ENCODE measurements at regions not wholly inside any gene's neighbourhood (a gene's known extent, or its start where the extent isn't known, plus 50 kb on each side); places are given as distances from the start of the nearest gene placed in this dataset.

GRCh38 chr14:103206836-103207387, 83.7 kb downstream of the TNFAIP2 start:
- no peak for DNase-seq (ENCODE audit: low read depth in 2 of 2)

GRCh38 chr14:103207388-103208072, 84.3 kb downstream of the TNFAIP2 start:
- DNase-seq (ENCODE audit: low read depth in 2 of 2): no peak

GRCh38 chr14:103209054-103209453, 85.8 kb downstream of the TNFAIP2 start:
- no peak for DNase-seq (ENCODE audit: low read depth in 2 of 2)

GRCh38 chr14:103209506-103209905, 86.2 kb downstream of the TNFAIP2 start:
- DNase-seq (ENCODE audit: low read depth in 2 of 2): no peak

GRCh38 chr14:103213331-103213730, 90.1 kb downstream of the TNFAIP2 start:
- no peak for DNase-seq (ENCODE audit: low read depth in 2 of 2)

- DNase-seq (ENCODE audit: low read depth in 2 of 2): no peak
Measured at GRCh38 chr14:103214461-103214958, 91.2 kb downstream of the TNFAIP2 start.

- DNase-seq (ENCODE audit: low read depth in 2 of 2): no peak
Measured at GRCh38 chr14:103216399-103216798, 93.1 kb downstream of the TNFAIP2 start.

- no peak for DNase-seq (ENCODE audit: low read depth in 2 of 2)
Measured at GRCh38 chr14:103216857-103217256, 93.6 kb downstream of the TNFAIP2 start.

- DNase-seq (ENCODE audit: low read depth in 2 of 2): no peak
Measured at GRCh38 chr14:103217538-103217937, 94.3 kb downstream of the TNFAIP2 start.

GRCh38 chr14:103220134-103220981, 97.1 kb downstream of the TNFAIP2 start:
- DNase-seq (ENCODE audit: low read depth in 2 of 2): no peak

- no peak for DNase-seq (ENCODE audit: low read depth in 2 of 2)
Measured at GRCh38 chr14:103220982-103221641, 97.9 kb downstream of the TNFAIP2 start.

- DNase-seq (ENCODE audit: low read depth in 2 of 2): no peak
Measured at GRCh38 chr14:103221781-103222358, 98.6 kb downstream of the TNFAIP2 start.

- no peak for DNase-seq (ENCODE audit: low read depth in 2 of 2)
Measured at GRCh38 chr14:103223818-103224352, 100.6 kb downstream of the TNFAIP2 start.

- DNase-seq (ENCODE audit: low read depth in 2 of 2): no peak
Measured at GRCh38 chr14:103225062-103225461, 101.8 kb downstream of the TNFAIP2 start.

- no peak for DNase-seq (ENCODE audit: low read depth in 2 of 2)
Measured at GRCh38 chr14:103225476-103225875, 102.2 kb downstream of the TNFAIP2 start.

- no peak for DNase-seq (ENCODE audit: low read depth in 2 of 2)
Measured at GRCh38 chr14:103227094-103227768, 104.0 kb downstream of the TNFAIP2 start.

- DNase-seq (ENCODE audit: low read depth in 2 of 2): no peak
Measured at GRCh38 chr14:103228076-103228806, 105.0 kb downstream of the TNFAIP2 start.

GRCh38 chr14:103228866-103229265, 105.2 kb upstream of the EIF5 start:
- DNase-seq (ENCODE audit: low read depth in 2 of 2): no peak

GRCh38 chr14:103230021-103230420, 104.0 kb upstream of the EIF5 start:
- no peak for DNase-seq (ENCODE audit: low read depth in 2 of 2)
